ENCODE measurements at regions not wholly inside any gene's neighbourhood (a gene's known extent, or its start where the extent isn't known, plus 50 kb on each side); places are given as distances from the start of the nearest gene placed in this dataset.

- Mint-ChIP-seq H3K4me3 (no peak overlapping the region), H3K9me3 (peaks cover 3% of the 10 kb centered on the region; the same call in 1 of the 3 replicates), H3K36me3 (ENCODE audit: low read depth) (no peaks in the 10 kb centered on the region), H3K27ac (no peak overlapping the region), H3K4me1 (peaks cover 5% of the 10 kb centered on the region; the same call in 1 of the 3 replicates), H3K27me3 (ENCODE audit: insufficient read depth, low read depth, poor library complexity) (peaks cover 11% of the 10 kb centered on the region)
- DNase-seq (ENCODE audit: low spot score) (no peak), ATAC-seq (no peak)
- no peak for TF ChIP-seq JUNB (IDR thresholded peaks at IDR 0.05; ENCODE audit: unreplicated experiment)
- no peak overlapping the region for H3K4me2 ChIP-seq
- H3K27ac ChIP-seq (ENCODE audit: low read depth): no peak overlapping the region
- no peak overlapping the region for H3K4me3 ChIP-seq
- no peaks in the 10 kb centered on the region for H3F3A ChIP-seq (replicated peaks; ENCODE audit: low read depth)
- H3K79me2 ChIP-seq (replicated peaks; ENCODE audit: insufficient read depth): no peaks in the 10 kb centered on the region
- H3K36me3 ChIP-seq (ENCODE audit: insufficient read depth): no peaks in the 10 kb centered on the region
- no peaks in the 10 kb centered on the region for H3K4me1 ChIP-seq (ENCODE audit: insufficient read depth)
- no peaks in the 10 kb centered on the region for H4K20me1 ChIP-seq (replicated peaks; ENCODE audit: insufficient read depth)
- H3K27me3 ChIP-seq (ENCODE audit: insufficient read depth): no peaks in the 10 kb centered on the region
- H3K9me2 ChIP-seq (ENCODE audit: insufficient read depth): no peaks in the 10 kb centered on the region
- no peak overlapping the region for H2AFZ ChIP-seq
Measured at GRCh38 chr14:101131451-101131916, 228.0 kb upstream of the RTL1 start.

- H3K4me2 ChIP-seq: no peak overlapping the region
- DNase-seq (ENCODE audit: low spot score) (no peak), ATAC-seq (no peak)
- TF ChIP-seq, protein P1, sequence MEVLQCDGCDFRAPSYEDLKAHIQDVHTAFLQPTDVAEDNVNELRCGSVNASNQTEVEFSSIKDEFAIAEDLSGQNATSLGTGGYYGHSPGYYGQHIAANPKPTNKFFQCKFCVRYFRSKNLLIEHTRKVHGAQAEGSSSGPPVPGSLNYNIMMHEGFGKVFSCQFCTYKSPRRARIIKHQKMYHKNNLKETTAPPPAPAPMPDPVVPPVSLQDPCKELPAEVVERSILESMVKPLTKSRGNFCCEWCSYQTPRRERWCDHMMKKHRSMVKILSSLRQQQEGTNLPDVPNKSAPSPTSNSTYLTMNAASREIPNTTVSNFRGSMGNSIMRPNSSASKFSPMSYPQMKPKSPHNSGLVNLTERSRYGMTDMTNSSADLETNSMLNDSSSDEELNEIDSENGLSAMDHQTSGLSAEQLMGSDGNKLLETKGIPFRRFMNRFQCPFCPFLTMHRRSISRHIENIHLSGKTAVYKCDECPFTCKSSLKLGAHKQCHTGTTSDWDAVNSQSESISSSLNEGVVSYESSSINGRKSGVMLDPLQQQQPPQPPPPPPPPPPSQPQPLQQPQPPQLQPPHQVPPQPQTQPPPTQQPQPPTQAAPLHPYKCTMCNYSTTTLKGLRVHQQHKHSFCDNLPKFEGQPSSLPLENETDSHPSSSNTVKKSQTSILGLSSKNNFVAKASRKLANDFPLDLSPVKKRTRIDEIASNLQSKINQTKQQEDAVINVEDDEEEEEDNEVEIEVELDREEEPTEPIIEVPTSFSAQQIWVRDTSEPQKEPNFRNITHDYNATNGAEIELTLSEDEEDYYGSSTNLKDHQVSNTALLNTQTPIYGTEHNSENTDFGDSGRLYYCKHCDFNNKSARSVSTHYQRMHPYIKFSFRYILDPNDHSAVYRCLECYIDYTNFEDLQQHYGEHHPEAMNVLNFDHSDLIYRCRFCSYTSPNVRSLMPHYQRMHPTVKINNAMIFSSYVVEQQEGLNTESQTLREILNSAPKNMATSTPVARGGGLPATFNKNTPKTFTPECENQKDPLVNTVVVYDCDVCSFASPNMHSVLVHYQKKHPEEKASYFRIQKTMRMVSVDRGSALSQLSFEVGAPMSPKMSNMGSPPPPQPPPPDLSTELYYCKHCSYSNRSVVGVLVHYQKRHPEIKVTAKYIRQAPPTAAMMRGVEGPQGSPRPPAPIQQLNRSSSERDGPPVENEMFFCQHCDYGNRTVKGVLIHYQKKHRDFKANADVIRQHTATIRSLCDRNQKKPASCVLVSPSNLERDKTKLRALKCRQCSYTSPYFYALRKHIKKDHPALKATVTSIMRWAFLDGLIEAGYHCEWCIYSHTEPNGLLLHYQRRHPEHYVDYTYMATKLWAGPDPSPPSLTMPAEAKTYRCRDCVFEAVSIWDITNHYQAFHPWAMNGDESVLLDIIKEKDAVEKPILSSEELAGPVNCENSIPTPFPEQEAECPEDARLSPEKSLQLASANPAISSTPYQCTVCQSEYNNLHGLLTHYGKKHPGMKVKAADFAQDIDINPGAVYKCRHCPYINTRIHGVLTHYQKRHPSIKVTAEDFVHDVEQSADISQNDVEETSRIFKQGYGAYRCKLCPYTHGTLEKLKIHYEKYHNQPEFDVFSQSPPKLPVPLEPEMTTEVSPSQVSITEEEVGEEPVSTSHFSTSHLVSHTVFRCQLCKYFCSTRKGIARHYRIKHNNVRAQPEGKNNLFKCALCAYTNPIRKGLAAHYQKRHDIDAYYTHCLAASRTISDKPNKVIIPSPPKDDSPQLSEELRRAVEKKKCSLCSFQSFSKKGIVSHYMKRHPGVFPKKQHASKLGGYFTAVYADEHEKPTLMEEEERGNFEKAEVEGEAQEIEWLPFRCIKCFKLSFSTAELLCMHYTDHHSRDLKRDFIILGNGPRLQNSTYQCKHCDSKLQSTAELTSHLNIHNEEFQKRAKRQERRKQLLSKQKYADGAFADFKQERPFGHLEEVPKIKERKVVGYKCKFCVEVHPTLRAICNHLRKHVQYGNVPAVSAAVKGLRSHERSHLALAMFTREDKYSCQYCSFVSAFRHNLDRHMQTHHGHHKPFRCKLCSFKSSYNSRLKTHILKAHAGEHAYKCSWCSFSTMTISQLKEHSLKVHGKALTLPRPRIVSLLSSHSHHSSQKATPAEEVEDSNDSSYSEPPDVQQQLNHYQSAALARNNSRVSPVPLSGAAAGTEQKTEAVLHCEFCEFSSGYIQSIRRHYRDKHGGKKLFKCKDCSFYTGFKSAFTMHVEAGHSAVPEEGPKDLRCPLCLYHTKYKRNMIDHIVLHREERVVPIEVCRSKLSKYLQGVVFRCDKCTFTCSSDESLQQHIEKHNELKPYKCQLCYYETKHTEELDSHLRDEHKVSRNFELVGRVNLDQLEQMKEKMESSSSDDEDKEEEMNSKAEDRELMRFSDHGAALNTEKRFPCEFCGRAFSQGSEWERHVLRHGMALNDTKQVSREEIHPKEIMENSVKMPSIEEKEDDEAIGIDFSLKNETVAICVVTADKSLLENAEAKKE (CRISPR knock-in tag; IDR thresholded peaks at IDR 0.05): no peak
- TF ChIP-seq CREB1 (CRISPR knock-in tag; IDR thresholded peaks at IDR 0.05; ENCODE audit: low read depth): no peak
- H3K4me1 ChIP-seq (ENCODE audit: insufficient read depth): no peaks in the 10 kb centered on the region
- H3K4me3 ChIP-seq: no peak overlapping the region
- H3K27me3 ChIP-seq (ENCODE audit: insufficient read depth): no peaks in the 10 kb centered on the region
- H4K20me1 ChIP-seq (replicated peaks; ENCODE audit: insufficient read depth): no peaks in the 10 kb centered on the region
- no peak overlapping the region for H2AFZ ChIP-seq
- H3K4me1 Mint-ChIP-seq: peaks cover 5% of the 10 kb centered on the region; the same call in 1 of the 3 replicates
- peaks cover 3% of the 10 kb centered on the region; the same call in 1 of the 3 replicates for H3K9me3 Mint-ChIP-seq
- no peak overlapping the region for H3K27ac Mint-ChIP-seq
- no peak overlapping the region for H3K4me3 Mint-ChIP-seq
- H3K36me3 ChIP-seq (ENCODE audit: insufficient read depth): no peaks in the 10 kb centered on the region
- H3K9me2 ChIP-seq (ENCODE audit: insufficient read depth): no peaks in the 10 kb centered on the region
- H3F3A ChIP-seq (replicated peaks; ENCODE audit: low read depth): no peaks in the 10 kb centered on the region
- peaks cover 11% of the 10 kb centered on the region for H3K27me3 Mint-ChIP-seq (ENCODE audit: insufficient read depth, low read depth, poor library complexity)
- H3K79me2 ChIP-seq (replicated peaks; ENCODE audit: insufficient read depth): no peaks in the 10 kb centered on the region
- H3K27ac ChIP-seq (ENCODE audit: low read depth): no peak overlapping the region
- H3K36me3 Mint-ChIP-seq (ENCODE audit: low read depth): no peaks in the 10 kb centered on the region
Measured at GRCh38 chr14:101132051-101132571, 228.6 kb upstream of the RTL1 start.
